AG04449 (cell line): ENCODE measurements at regions not wholly inside any gene's neighbourhood (a gene's known extent, or its start where the extent isn't known, plus 50 kb on each side); places are given as distances from the start of the nearest gene placed in this dataset.

Source experiments
- CTCF ChIA-PET: fragments of 350-600 bp; formaldehyde crosslinking; extraction: SDS; loops from one replicate; lab custom pipeline; 2021; ENCODE audit warnings: antibody characterized with exemption; lab: Yijun Ruan, JAX
- POLR2A ChIA-PET: fragments of 400-600, 350-600 bp; formaldehyde crosslinking; extraction: SDS; loops from one replicate; lab custom pipeline; 2020; ENCODE audit warnings: antibody characterized with exemption, inconsistent platforms; lab: Yijun Ruan, JAX
- DNase-seq: peaks from one replicate; pipeline ENCODE4 v3.0.0-alpha.2; 2010; ENCODE audit warnings: low read depth, low spot score
- H3K4me3 ChIP-seq: 2 replicates; pipeline ENCODE4 v1.5.1; 2011; ENCODE audit warnings: low read depth, mild to moderate bottlenecking, control low read depth, low read length
- TF ChIP-seq, protein P1 (sequence below): IDR thresholded peaks from one replicate; pipeline ENCODE4 v1.5.1; 2011; ENCODE audit warnings: mild to moderate bottlenecking, moderate library complexity, low read length, control low read depth, inconsistent platforms; ENCODE audit not compliant: insufficient read depth; ENCODE audit errors: missing control alignments

DNA sequence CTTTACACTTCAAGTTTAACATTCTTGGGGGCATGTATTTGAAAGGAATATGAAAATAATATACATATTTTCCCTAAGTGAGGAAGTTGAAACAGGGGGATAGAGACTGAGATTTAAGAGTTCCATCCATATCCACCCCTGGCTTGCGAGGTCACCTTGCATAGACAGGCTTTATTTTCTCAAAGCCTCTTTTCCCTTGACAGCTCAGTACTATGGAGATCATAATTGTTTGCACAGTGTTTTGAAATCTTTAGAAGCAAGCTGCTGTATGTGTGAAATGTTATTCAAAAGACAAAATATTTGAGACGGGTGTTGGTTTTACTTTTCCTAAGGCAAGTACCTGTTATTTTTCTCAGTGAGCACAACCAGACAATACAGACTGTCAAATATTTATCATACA, 163.1 kb downstream of the LRRC70 start:
- no peak overlapping the region for H3K4me3 ChIP-seq
- TF ChIP-seq, protein P1, sequence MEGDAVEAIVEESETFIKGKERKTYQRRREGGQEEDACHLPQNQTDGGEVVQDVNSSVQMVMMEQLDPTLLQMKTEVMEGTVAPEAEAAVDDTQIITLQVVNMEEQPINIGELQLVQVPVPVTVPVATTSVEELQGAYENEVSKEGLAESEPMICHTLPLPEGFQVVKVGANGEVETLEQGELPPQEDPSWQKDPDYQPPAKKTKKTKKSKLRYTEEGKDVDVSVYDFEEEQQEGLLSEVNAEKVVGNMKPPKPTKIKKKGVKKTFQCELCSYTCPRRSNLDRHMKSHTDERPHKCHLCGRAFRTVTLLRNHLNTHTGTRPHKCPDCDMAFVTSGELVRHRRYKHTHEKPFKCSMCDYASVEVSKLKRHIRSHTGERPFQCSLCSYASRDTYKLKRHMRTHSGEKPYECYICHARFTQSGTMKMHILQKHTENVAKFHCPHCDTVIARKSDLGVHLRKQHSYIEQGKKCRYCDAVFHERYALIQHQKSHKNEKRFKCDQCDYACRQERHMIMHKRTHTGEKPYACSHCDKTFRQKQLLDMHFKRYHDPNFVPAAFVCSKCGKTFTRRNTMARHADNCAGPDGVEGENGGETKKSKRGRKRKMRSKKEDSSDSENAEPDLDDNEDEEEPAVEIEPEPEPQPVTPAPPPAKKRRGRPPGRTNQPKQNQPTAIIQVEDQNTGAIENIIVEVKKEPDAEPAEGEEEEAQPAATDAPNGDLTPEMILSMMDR: no peak
- no peak for DNase-seq
- POLR2A ChIA-PET: no interaction called here
- CTCF ChIA-PET: no interaction called here

DNA sequence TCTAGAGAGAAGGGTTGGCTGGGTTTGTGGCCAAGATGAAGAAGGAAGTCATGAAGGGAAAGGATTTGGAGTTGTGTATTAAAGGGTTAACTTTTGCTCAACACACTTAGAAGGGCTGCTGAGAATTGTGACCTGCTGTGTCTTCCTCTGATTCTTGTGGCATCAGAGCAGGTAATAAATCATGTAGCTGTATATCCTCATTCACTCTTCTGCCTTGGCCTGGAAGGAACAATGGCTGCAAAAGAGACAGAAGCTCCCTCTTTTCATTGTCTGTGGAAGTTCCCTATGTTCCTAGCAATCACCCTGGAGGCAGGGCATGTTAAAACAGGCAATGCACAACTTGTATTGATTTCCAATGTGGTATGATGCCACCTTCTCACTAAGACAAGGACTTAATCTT, 159.1 kb downstream of the LRRC70 start:
- no peak for DNase-seq
- H3K4me3 ChIP-seq: no peak overlapping the region

DNA sequence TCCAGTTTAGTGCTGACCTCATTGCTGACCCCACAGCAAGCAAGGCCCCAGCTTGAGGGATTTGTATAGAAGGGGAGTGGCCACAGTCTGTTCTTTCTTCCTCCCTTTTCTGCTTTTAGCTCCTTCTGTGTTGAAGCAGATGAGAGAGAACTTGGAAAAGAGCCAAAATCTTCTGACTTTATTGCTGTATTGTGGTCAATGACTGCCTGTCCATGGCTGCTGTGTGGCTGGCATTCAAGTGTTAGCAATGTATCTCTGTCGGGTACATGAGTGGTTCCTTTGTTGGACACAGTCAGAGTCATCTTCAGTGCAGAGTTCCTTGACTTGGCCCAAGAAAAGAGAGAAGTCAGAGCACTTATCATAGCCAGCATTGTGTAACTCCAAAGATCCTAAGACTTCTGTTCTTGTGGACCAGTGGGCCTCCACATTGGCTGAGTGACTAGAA, 154.1 kb downstream of the LRRC70 start:
- POLR2A ChIA-PET: no interaction called here
- TF ChIP-seq, protein P1: no peak
- no peak overlapping the region for H3K4me3 ChIP-seq
- CTCF ChIA-PET: no interaction called here
- DNase-seq: no peak

More for the DNA sequence above, 159.1 kb downstream of the LRRC70 start:
- TF ChIP-seq, protein P1: no peak
- ChIA-PET POLR2A (no interaction called here), CTCF (no interaction called here)

DNA sequence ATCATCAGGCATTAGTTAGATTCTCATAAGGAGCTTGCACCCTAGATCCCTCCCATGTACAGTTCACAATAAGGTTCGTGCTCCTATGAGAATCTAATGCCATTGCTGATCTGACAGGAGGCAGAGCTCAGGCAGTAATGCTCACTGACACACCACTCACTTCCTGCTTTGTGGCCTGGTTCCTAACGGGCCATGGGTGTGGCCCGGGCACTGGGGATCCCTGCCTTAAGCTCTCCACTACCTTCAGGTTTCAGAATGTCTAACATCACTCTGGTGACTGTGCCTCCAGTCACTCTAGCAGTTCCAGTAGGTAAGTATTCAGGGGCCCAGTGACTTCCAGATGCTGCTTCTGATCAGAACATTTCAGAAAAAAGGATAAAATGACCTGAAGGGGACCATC, 152.4 kb downstream of the LRRC70 start:
- no peak overlapping the region for H3K4me3 ChIP-seq
- TF ChIP-seq, protein P1: no peak
- POLR2A ChIA-PET: no interaction called here
- no peak for DNase-seq
- CTCF ChIA-PET: no interaction called here

DNA sequence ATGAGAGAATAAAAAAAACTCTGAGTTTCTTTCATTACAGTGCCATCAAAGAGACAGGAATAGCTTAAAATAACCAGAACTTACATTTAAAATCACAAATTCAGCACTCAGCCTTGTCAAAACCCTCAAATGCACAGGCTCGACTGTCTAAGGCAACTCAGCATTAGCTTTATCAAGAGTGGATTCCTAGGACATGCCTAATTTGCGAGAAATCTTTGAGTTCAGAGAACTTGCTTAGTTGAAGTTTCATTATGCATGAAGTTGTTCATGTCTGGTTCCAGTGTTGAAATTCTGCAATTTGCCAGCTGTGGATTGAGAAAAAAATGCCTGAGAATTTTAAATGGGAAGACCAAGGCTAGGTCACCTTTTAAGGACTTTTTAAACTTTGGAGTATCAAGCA, 151.1 kb downstream of the LRRC70 start:
- ChIA-PET CTCF (no interaction called here), POLR2A (no interaction called here)
- no peak for DNase-seq
- H3K4me3 ChIP-seq: no peak overlapping the region
- TF ChIP-seq, protein P1: no peak

DNA sequence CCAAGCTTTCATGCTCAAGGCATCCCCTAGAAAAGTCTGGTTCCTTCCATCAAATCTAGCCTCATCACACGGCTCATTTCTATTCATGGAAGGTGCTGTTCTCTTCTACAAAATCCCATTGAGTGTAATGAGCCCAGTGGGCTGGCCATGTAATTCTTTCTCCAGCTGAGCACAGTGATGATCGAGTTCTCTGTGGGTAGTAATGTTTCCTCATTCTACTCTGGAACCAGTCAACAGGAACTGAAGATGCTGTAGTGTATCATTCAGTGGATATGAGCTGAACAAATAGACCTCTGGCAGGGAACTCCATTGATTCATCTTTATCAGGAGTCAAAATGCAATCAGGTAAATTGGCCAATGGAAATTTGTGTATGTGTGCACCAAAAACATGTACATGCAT, 149.2 kb downstream of the LRRC70 start:
- CTCF ChIA-PET: interaction anchor here (0.8 kb wide), 1 partner anchor 284 kb away, joined by 3 read pairs; no protein-coding TSS in a partner anchor
- no peak for DNase-seq
- TF ChIP-seq, protein P1: no peak
- H3K4me3 ChIP-seq: no peak overlapping the region
- POLR2A ChIA-PET: no interaction called here
